T-helper 9 cell (primary cell): ENCODE measurements at regions not wholly inside any gene's neighbourhood (a gene's known extent, or its start where the extent isn't known, plus 50 kb on each side); places are given as distances from the start of the nearest gene placed in this dataset.

ENCODE experiments used
- DNase-seq: peaks from one replicate; pipeline ENCODE4 v3.0.0-alpha.2; 2020

- DNase-seq = no peak
These were observed 139.0 kb downstream of the ZDHHC20 start for GRCh38 chr13:21319869-21320641.

GRCh38 chr13:21320642-21321034 lies 138.5 kb downstream of the ZDHHC20 start:
- no peak for DNase-seq

- no peak for DNase-seq
These were observed 137.8 kb downstream of the ZDHHC20 start for GRCh38 chr13:21321269-21321668.

- DNase-seq = no peak
These were observed 136.7 kb downstream of the ZDHHC20 start for GRCh38 chr13:21322327-21322965.
